ENCODE measurements at regions not wholly inside any gene's neighbourhood (a gene's known extent, or its start where the extent isn't known, plus 50 kb on each side); places are given as distances from the start of the nearest gene placed in this dataset.

GRCh38 chr12:105987685-105988035 is 151.1 kb downstream of the NUAK1 start:
- H3K4me1 ChIP-seq (ENCODE audit: insufficient read depth, low read length) = no peaks in the 10 kb centered on the region
- H3K27me3 ChIP-seq (ENCODE audit: control insufficient read depth in 1 of 2, insufficient read depth in 2 of 2, low read length in 2 of 2) = peaks cover 0 to 4% of the 10 kb centered on the region in 2 experiments
- peaks cover 0 to 4% of the 10 kb centered on the region in 2 experiments for H3K9me3 ChIP-seq (ENCODE audit: control insufficient read depth in 1 of 2, insufficient read depth in 1 of 2, low read length in 2 of 2)
- no peak for TF ChIP-seq CTCF (IDR thresholded peaks at IDR 0.05)
- DNase-seq = no peak
- intact Hi-C loops (cut with DNase I, micrococcal nuclease) = no loop called here
- POLR2A ChIA-PET = no interaction called here
- CTCF ChIA-PET = no interaction called here
- Mint-ChIP-seq H3K36me3 (ENCODE audit: low read depth) (no peaks in the 10 kb centered on the region), H3K4me1 (ENCODE audit: low read depth) (no peaks in the 10 kb centered on the region), H3K4me3 (no peak overlapping the region), H3K9me3 (no peaks in the 10 kb centered on the region), H3K27ac (no peak overlapping the region), H3K27me3 (peaks cover 24% of the 10 kb centered on the region)
- no peak overlapping the region for H3K27ac ChIP-seq (ENCODE audit: low read depth in 1 of 2, low read length in 2 of 2)
- no peak overlapping the region for H3K4me3 ChIP-seq (ENCODE audit: low read length)
- ATAC-seq (ENCODE audit: poor library complexity) = no peak
- H3K36me3 ChIP-seq (ENCODE audit: insufficient read depth, low read length) = no peaks in the 10 kb centered on the region

- Mint-ChIP-seq H3K27ac (no peak overlapping the region), H3K9me3 (no peaks in the 10 kb centered on the region), H3K36me3 (ENCODE audit: low read depth) (no peaks in the 10 kb centered on the region), H3K4me3 (no peak overlapping the region), H3K27me3 (peaks cover 44% of the 10 kb centered on the region), H3K4me1 (ENCODE audit: low read depth) (no peaks in the 10 kb centered on the region)
- TF ChIP-seq CTCF (IDR thresholded peaks at IDR 0.05) = no peak
- Histone ChIP-seq H3K9me3 (ENCODE audit: control insufficient read depth in 1 of 2, insufficient read depth in 1 of 2, low read length in 2 of 2) (peaks cover 0 to 9% of the 10 kb centered on the region in 2 experiments), H3K36me3 (ENCODE audit: insufficient read depth, low read length) (no peaks in the 10 kb centered on the region), H3K4me3 (ENCODE audit: low read length) (no peak overlapping the region), H3K4me1 (ENCODE audit: insufficient read depth, low read length) (no peaks in the 10 kb centered on the region), H3K27me3 (ENCODE audit: control insufficient read depth in 1 of 2, insufficient read depth in 2 of 2, low read length in 2 of 2) (peaks cover under 1 to 3% of the 10 kb centered on the region in 2 experiments), H3K27ac (ENCODE audit: low read depth in 1 of 2, low read length in 2 of 2) (no peak overlapping the region)
- intact Hi-C loops (cut with DNase I, micrococcal nuclease) = no loop called here
- DNase-seq (no peak), ATAC-seq (ENCODE audit: poor library complexity) (no peak)
- ChIA-PET POLR2A (no interaction called here), CTCF (no interaction called here)
These were observed 145.7 kb downstream of the NUAK1 start for GRCh38 chr12:105992849-105993740.

DNA sequence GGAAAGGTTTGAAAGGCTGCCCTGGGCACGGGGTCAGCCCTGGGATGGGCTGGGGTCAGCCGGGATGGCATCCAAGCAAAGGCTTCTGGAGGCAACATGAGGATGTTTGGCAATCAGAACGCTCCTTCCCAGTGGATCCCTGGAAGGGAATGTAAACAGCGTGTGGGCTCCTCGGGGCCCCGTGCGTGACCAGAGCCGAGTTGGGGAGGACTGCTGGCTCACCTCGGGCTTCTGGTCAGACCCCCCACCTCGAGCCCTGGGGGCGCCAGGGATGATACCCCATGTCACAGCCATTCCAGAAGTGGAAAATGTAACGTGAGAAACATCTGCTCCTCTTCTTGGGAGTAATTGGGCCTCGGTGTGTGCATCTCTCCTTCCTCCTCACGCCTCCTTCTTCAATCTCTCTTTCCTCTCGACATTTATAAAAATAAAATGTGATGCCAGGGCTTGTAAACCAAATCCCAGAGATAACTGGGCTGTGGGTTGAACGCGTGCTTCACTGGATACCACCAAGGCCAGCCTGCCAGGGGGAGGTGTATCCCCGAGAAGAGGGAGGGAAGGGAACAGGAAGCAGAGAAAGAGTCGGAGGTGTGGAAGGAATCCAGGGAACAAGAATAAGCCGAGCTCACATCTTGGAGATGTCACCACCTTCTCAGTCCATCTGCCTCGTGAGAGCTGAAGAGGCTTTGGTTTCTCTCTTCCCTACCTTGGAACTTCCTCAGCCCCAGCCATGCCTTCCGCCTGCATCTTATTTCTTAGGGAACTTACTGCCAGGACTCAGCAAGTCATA is 144.8 kb downstream of the NUAK1 start:
- Histone ChIP-seq H3K4me3 (ENCODE audit: low read length) (no peak overlapping the region), H3K27me3 (ENCODE audit: control insufficient read depth in 1 of 2, insufficient read depth in 2 of 2, low read length in 2 of 2) (peaks cover 4 to 5% of the 10 kb centered on the region in 2 experiments), H3K27ac (ENCODE audit: low read depth in 1 of 2, low read length in 2 of 2) (no peak overlapping the region), H3K36me3 (ENCODE audit: insufficient read depth, low read length) (no peaks in the 10 kb centered on the region), H3K9me3 (ENCODE audit: control insufficient read depth in 1 of 2, insufficient read depth in 1 of 2, low read length in 2 of 2) (peaks cover 0 to 9% of the 10 kb centered on the region in 2 experiments), H3K4me1 (ENCODE audit: insufficient read depth, low read length) (no peaks in the 10 kb centered on the region)
- no peak for DNase-seq
- Mint-ChIP-seq H3K36me3 (ENCODE audit: low read depth) (no peaks in the 10 kb centered on the region), H3K4me1 (ENCODE audit: low read depth) (no peaks in the 10 kb centered on the region), H3K27me3 (peaks cover 46% of the 10 kb centered on the region), H3K27ac (no peak overlapping the region), H3K9me3 (no peaks in the 10 kb centered on the region), H3K4me3 (no peak overlapping the region)
- intact Hi-C loops (cut with DNase I, micrococcal nuclease) = no loop called here
- ChIA-PET CTCF (no interaction called here), POLR2A (no interaction called here)
- no peak for ATAC-seq (ENCODE audit: poor library complexity)
- no peak for TF ChIP-seq CTCF (IDR thresholded peaks at IDR 0.05)

Measured in CD4-positive, alpha-beta T cell (primary cell).